Breast epithelium (tissue), 3 donors: ENCODE measurements at regions not wholly inside any gene's neighbourhood (a gene's known extent, or its start where the extent isn't known, plus 50 kb on each side); places are given as distances from the start of the nearest gene placed in this dataset.
"Not testable (repeated sequence)": the region's sequence is repeated elsewhere in the genome, so short reads cannot be mapped to it uniquely, and the experiment has no call there.

Experiments used
- POLR2AphosphoS5 ChIP-seq, 3 donors: sonication (generic); formaldehyde crosslinking; IDR thresholded peaks; one replicate each; pipeline ENCODE4 v1.6.1; 2017; ENCODE audit warnings: antibody characterized with exemption in 3 of 3
- TF ChIP-seq, protein P1 (sequence below), 3 donors: fragments of 450-650 bp; IDR thresholded peaks; one replicate each; pipeline ENCODE4 v1.5.1; 2016 to 2017; ENCODE audit warnings: antibody characterized with exemption in 3 of 3, mild to moderate bottlenecking in 3 of 3, moderate library complexity in 3 of 3

- TF ChIP-seq, protein P1, sequence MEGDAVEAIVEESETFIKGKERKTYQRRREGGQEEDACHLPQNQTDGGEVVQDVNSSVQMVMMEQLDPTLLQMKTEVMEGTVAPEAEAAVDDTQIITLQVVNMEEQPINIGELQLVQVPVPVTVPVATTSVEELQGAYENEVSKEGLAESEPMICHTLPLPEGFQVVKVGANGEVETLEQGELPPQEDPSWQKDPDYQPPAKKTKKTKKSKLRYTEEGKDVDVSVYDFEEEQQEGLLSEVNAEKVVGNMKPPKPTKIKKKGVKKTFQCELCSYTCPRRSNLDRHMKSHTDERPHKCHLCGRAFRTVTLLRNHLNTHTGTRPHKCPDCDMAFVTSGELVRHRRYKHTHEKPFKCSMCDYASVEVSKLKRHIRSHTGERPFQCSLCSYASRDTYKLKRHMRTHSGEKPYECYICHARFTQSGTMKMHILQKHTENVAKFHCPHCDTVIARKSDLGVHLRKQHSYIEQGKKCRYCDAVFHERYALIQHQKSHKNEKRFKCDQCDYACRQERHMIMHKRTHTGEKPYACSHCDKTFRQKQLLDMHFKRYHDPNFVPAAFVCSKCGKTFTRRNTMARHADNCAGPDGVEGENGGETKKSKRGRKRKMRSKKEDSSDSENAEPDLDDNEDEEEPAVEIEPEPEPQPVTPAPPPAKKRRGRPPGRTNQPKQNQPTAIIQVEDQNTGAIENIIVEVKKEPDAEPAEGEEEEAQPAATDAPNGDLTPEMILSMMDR (IDR thresholded peaks at IDR 0.05): not testable (repeated sequence)
- not testable (repeated sequence) for TF ChIP-seq POLR2AphosphoS5 (IDR thresholded peaks at IDR 0.05)
Measured at GRCh38 chr5:1601565-1601964, 77.8 kb upstream of the LPCAT1 start.
